Gastrocnemius medialis (tissue), 4 donors: ENCODE measurements at regions not wholly inside any gene's neighbourhood (a gene's known extent, or its start where the extent isn't known, plus 50 kb on each side); places are given as distances from the start of the nearest gene placed in this dataset.

Experiments used
- ATAC-seq, 2 donors: fragments of 150-250 bp; one replicate each; pipeline ENCODE4 v1.9.1; 2016
- DNase-seq, 2 donors: peaks; one replicate each; pipeline ENCODE4 v3.0.0-alpha.2; 2019
- H3K27ac ChIP-seq, 4 donors: fragments of 200-600 bp; sonication (generic); 1 replicate in 1 of 4; 2 replicates in 3 of 4; pipeline ENCODE4 v1.5.1; 2016 to 2018; ENCODE audit warnings: mild to moderate bottlenecking in 2 of 4, moderate library complexity in 1 of 4
- H3K27me3 ChIP-seq, 3 donors: fragments of 200-600 bp; sonication (generic) in 2 of 3; 1 replicate in 1 of 3; 2 replicates in 2 of 3; pipeline versions ENCODE4 v1.5.1 to v1.6.0; 2016 to 2019; ENCODE audit warnings: mild to moderate bottlenecking in 1 of 3, moderate library complexity in 1 of 3
- H3K36me3 ChIP-seq, 2 donors: fragments of 200-600 bp; sonication (generic) in 1 of 2; one replicate each; pipeline ENCODE4 v1.5.1; 2017 to 2018
- H3K4me1 ChIP-seq, 2 donors: fragments of 200-600 bp; sonication (generic) in 1 of 2; one replicate each; pipeline ENCODE4 v1.5.1; 2016 to 2017; ENCODE audit warnings: mild to moderate bottlenecking in 2 of 2
- H3K4me3 ChIP-seq, 4 donors: fragments of 200-600 bp; sonication (generic) in 3 of 4; 1 replicate in 1 of 4; 2 replicates in 3 of 4; pipeline ENCODE4 v1.5.1; 2016 to 2019; ENCODE audit warnings: mild to moderate bottlenecking in 2 of 4
- H3K9me3 ChIP-seq, 3 donors: fragments of 200-600 bp; sonication (generic) in 2 of 3; 1 replicate in 1 of 3; 2 replicates in 2 of 3; pipeline ENCODE4 v1.5.1; 2016 to 2019
- POLR2A ChIP-seq, 2 donors: fragments of 450-650 bp; IDR thresholded peaks; one replicate each; pipeline ENCODE4 v1.6.1; 2017; ENCODE audit warnings: antibody characterized with exemption in 2 of 2, mild to moderate bottlenecking in 2 of 2, moderate library complexity in 2 of 2
- in situ Hi-C, 4 donors: fragments of 200-750 bp; cut with MboI; loops; one replicate each; pipeline versions ENCODE4 v1.15.0 to v1.8.0; 2017; ENCODE audit warnings: low sequenced_read_pairs in 4 of 4
- intact Hi-C: fragments of 100-400 bp; cut with DNase I; formaldehyde crosslinking; loops from one replicate; pipeline ENCODE4 v1.15.1; 2023; ENCODE audit warnings: low total_unique reads
- TF ChIP-seq, protein P1 (sequence below), 5 experiments: fragments of 450-650 bp in 3 of 5; fragments of 200-600 bp in 2 of 5; sonication (generic) in 2 of 5; IDR thresholded peaks in 4 of 5; conservative IDR thresholded peaks in 1 of 5; 1 replicate in 4 of 5; 2 replicates in 1 of 5; pipeline ENCODE4 v1.5.1; 2016 to 2019; ENCODE audit warnings: antibody characterized with exemption in 5 of 5, mild to moderate bottlenecking in 3 of 5, moderate library complexity in 3 of 5

DNA sequence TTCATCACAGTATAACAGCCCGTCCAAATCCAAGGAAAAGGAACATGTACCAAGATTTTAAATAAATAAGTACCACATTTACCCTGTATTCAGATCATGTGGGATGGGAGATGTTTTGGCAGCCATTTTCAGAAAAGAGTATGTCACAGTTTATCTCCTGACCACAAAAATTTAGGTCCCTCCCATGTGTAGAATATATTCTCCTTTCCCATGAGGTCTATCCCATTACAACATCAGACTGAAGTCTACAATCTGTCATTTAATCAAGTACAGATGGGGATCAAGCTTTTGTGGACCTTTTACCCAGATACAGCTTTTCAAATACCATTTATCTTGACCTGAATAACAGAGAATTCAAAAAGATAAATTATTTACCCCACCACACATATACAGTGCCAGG, 444.5 kb downstream of the PLOD2 start:
- DNase-seq (no peak), ATAC-seq (no peak)
- H3K9me3 ChIP-seq = no peaks in the 10 kb centered on the region
- in situ Hi-C loops = no loop called here
- intact Hi-C loops = no loop called here
- no peaks in the 10 kb centered on the region for H3K36me3 ChIP-seq
- H3K4me3 ChIP-seq = no peak overlapping the region
- no peak overlapping the region for H3K27ac ChIP-seq
- H3K27me3 ChIP-seq = no peaks in the 10 kb centered on the region
- no peaks in the 10 kb centered on the region for H3K4me1 ChIP-seq
- TF ChIP-seq, protein P1, sequence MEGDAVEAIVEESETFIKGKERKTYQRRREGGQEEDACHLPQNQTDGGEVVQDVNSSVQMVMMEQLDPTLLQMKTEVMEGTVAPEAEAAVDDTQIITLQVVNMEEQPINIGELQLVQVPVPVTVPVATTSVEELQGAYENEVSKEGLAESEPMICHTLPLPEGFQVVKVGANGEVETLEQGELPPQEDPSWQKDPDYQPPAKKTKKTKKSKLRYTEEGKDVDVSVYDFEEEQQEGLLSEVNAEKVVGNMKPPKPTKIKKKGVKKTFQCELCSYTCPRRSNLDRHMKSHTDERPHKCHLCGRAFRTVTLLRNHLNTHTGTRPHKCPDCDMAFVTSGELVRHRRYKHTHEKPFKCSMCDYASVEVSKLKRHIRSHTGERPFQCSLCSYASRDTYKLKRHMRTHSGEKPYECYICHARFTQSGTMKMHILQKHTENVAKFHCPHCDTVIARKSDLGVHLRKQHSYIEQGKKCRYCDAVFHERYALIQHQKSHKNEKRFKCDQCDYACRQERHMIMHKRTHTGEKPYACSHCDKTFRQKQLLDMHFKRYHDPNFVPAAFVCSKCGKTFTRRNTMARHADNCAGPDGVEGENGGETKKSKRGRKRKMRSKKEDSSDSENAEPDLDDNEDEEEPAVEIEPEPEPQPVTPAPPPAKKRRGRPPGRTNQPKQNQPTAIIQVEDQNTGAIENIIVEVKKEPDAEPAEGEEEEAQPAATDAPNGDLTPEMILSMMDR (IDR thresholded peaks at IDR 0.05 in 4 of 5, conservative IDR thresholded peaks at IDR 0.05 in 1 of 5) = no peak
- no peak for TF ChIP-seq POLR2A (IDR thresholded peaks at IDR 0.05)

DNA sequence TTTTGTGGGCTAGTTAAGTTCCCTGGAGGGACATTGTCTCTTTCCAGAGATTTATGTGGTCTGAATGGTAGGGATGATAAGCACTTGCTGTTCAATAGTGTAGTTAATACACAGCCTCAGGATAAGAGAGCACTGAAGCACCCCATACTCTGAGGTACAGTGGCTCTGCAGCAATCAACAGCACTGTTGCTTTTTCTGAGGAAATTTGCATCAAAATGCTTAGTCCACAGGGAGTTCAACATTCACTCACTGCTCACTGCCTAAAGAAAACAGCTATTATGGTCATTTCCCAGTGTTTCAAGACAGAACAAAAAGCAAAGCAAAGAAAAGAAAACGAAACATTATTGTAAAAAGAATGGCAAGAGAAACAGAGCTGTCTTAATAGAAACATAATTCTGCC, 441.9 kb downstream of the PLOD2 start:
- DNase-seq = no peak
- no peak for ATAC-seq
- intact Hi-C loops = no loop called here
- Histone ChIP-seq H3K27me3 (no peaks in the 10 kb centered on the region), H3K27ac (no peak overlapping the region), H3K4me1 (no peaks in the 10 kb centered on the region), H3K9me3 (no peaks in the 10 kb centered on the region), H3K4me3 (no peak overlapping the region), H3K36me3 (no peaks in the 10 kb centered on the region)
- in situ Hi-C loops = no loop called here
- TF ChIP-seq, protein P1 (IDR thresholded peaks at IDR 0.05 in 4 of 5, conservative IDR thresholded peaks at IDR 0.05 in 1 of 5) = no peak
- TF ChIP-seq POLR2A (IDR thresholded peaks at IDR 0.05) = no peak

DNA sequence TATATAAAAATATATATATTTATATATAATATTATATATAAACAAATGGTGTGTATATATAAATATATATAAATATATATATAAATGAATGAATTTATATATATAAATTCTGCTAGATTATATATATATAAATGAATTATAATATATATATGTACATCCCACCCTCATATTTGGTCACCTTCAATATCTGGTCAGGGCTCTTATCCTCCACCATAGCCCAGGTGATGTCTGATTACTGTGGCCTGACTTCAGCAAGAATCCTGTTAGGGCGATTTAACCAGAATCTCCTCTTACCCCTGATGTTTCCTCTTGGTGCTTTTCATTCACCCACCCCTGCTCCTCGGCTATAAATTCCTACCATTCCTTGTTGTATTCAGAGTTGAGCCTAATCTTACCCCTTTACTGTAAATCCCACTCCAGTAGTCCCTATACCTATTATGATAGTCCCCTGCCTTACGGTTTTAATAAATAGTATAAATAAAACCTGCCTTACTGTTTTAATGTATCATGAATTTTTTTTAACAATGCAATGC, 439.6 kb downstream of the PLOD2 start:
- H3K27me3 ChIP-seq = no peaks in the 10 kb centered on the region
- no peak overlapping the region for H3K4me3 ChIP-seq
- TF ChIP-seq, protein P1 (IDR thresholded peaks at IDR 0.05 in 4 of 5, conservative IDR thresholded peaks at IDR 0.05 in 1 of 5) = no peak
- no peak for TF ChIP-seq POLR2A (IDR thresholded peaks at IDR 0.05)
- no peak for DNase-seq
- H3K27ac ChIP-seq = no peak overlapping the region
- no peaks in the 10 kb centered on the region for H3K4me1 ChIP-seq
- in situ Hi-C loops (no loop called here), intact Hi-C loops (no loop called here)
- H3K9me3 ChIP-seq = no peaks in the 10 kb centered on the region
- no peak for ATAC-seq
- H3K36me3 ChIP-seq = no peaks in the 10 kb centered on the region

DNA sequence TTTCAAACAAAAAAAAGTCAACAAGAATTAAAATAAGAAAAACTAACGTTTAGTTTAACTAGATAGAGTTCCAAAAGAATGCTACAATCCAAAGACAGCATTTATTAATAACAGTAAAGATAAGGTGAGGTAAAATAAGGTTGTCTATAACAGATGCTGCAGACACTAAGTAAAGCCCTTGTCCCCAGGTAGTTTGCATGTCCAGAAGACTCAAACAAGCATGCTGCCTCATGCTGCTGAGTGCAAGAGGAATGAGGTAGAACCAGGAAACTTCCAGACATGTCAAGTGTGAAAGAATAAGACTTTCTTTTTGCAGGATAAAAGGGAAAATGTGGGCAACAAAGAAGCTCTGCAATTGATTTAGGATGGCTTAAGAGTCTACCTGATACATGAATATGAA, 439.2 kb downstream of the PLOD2 start:
- no peaks in the 10 kb centered on the region for H3K4me1 ChIP-seq
- DNase-seq = no peak
- TF ChIP-seq POLR2A (IDR thresholded peaks at IDR 0.05) = no peak
- TF ChIP-seq, protein P1 (IDR thresholded peaks at IDR 0.05 in 4 of 5, conservative IDR thresholded peaks at IDR 0.05 in 1 of 5) = no peak
- H3K36me3 ChIP-seq = no peaks in the 10 kb centered on the region
- ATAC-seq = no peak
- intact Hi-C loops (no loop called here), in situ Hi-C loops (no loop called here)
- H3K27ac ChIP-seq = no peak overlapping the region
- no peaks in the 10 kb centered on the region for H3K9me3 ChIP-seq
- no peaks in the 10 kb centered on the region for H3K27me3 ChIP-seq
- H3K4me3 ChIP-seq = no peak overlapping the region

DNA sequence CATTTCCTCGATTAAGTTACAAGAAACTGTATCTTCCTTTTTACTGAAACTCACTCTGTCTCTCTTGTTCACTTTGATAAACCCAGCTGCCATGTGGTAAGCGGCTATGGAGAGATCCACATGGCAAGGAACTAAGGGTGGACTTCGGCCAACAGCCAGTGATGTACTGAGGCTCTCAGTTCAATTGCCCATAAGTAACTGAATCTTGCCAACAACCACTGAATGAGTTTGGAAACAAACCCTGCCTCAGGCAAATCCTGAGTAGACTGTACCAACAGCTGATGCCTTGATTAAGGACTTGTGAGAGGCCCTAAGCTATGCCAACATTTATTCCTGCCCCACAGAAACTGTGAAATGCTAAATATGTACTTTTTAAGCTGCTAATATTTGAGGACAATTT, 433.5 kb downstream of the PLOD2 start:
- Histone ChIP-seq H3K27me3 (no peaks in the 10 kb centered on the region), H3K9me3 (no peaks in the 10 kb centered on the region), H3K4me1 (no peaks in the 10 kb centered on the region), H3K4me3 (no peak overlapping the region), H3K27ac (no peak overlapping the region), H3K36me3 (no peaks in the 10 kb centered on the region)
- ATAC-seq = no peak
- in situ Hi-C loops (no loop called here), intact Hi-C loops (no loop called here)
- DNase-seq = no peak
- TF ChIP-seq POLR2A (IDR thresholded peaks at IDR 0.05) = no peak
